ENCODE measurements at regions not wholly inside any gene's neighbourhood (a gene's known extent, or its start where the extent isn't known, plus 50 kb on each side); places are given as distances from the start of the nearest gene placed in this dataset.

DNA sequence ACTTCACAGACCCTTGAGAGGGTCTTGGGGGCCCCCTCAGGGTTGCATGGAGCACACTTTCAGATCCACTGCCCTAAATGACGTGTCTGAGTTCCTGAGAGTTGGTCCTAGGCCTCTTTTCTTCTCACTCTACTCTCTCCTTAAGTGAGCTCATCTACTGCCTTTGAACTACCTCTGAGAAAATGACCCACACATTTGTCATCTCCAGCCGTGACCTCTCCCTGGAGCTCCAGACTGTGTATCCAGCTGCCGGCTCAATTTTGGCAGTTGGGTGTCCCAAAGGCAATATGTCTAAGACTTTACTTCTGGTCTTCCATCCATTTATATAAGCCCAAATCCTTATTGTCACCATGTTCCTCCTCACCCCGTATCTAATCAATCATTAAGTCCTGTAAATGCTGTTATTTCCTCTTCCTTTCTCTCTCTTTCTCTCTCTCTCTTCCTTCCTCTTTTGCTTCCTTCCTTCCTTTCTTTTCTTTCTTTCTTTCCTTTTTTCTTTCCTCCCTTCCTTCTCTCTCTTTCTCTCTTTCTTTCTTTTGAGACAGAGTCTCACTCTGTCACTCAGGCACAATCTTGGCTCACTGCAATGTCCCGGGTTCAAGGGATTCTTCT lies 51.2 kb upstream of the HSPA9 start:
- ChIA-PET CTCF (no interaction called here), POLR2A (no interaction called here)
- no peak for DNase-seq (ENCODE audit: extremely low spot score)
- no peak for TF ChIP-seq ELF4 (IDR thresholded peaks at IDR 0.05)
- TF ChIP-seq, protein P1, sequence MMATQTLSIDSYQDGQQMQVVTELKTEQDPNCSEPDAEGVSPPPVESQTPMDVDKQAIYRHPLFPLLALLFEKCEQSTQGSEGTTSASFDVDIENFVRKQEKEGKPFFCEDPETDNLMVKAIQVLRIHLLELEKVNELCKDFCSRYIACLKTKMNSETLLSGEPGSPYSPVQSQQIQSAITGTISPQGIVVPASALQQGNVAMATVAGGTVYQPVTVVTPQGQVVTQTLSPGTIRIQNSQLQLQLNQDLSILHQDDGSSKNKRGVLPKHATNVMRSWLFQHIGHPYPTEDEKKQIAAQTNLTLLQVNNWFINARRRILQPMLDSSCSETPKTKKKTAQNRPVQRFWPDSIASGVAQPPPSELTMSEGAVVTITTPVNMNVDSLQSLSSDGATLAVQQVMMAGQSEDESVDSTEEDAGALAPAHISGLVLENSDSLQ (IDR thresholded peaks at IDR 0.05), result no peak
- no peak for TF ChIP-seq ZNF384 (IDR thresholded peaks at IDR 0.05)
- TF ChIP-seq BHLHE40 (IDR thresholded peaks at IDR 0.05; ENCODE audit: borderline replicate concordance), result no peak
- TF ChIP-seq ARNT (IDR thresholded peaks at IDR 0.05), result no peak
- TF ChIP-seq LEF1 (IDR thresholded peaks at IDR 0.05; ENCODE audit: borderline replicate concordance), result no peak
- no peak for TF ChIP-seq NFRKB (IDR thresholded peaks at IDR 0.05)
- TF ChIP-seq TARDBP (IDR thresholded peaks at IDR 0.05), result no peak
- no peak for TF ChIP-seq SUZ12 (IDR thresholded peaks at IDR 0.05)
- no peak for TF ChIP-seq HDGF (IDR thresholded peaks at IDR 0.05; ENCODE audit: borderline replicate concordance)
- no peak for TF ChIP-seq L3MBTL2 (conservative IDR thresholded peaks at IDR 0.05)
- TF ChIP-seq CTBP1 (IDR thresholded peaks at IDR 0.05; ENCODE audit: borderline replicate concordance), result no peak
- no peak for TF ChIP-seq FOXM1 (IDR thresholded peaks at IDR 0.05; ENCODE audit: borderline replicate concordance)
- TF ChIP-seq FOXK2 (IDR thresholded peaks at IDR 0.05), result no peak
- TF ChIP-seq FOXA1 (IDR thresholded peaks at IDR 0.05), result no peak
- no peak for TF ChIP-seq SP1 (IDR thresholded peaks at IDR 0.05)

DNA sequence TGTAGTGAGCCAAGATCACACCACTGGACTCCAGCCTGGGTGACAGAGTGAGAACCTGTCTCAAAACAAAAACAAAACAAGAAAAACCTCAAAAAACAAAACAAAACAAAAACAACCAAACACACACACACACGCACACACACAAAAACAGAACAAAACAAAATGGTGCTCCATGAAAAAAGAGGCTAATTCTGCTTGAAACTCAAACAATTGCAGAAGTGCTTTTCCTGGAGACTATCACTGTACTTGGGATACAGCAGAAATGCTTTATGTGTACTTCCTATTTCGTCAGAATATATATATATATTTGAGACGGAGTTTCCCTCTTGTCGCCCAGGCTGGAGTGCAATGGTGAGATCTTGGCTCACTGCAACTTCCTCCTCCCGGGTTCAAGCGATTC lies 49.9 kb upstream of the HSPA9 start:
- ChIA-PET POLR2A (no interaction called here), CTCF (no interaction called here)
- DNase-seq (ENCODE audit: extremely low spot score), result no peak
- TF ChIP-seq TARDBP (IDR thresholded peaks at IDR 0.05) (no peak), SUZ12 (IDR thresholded peaks at IDR 0.05) (no peak), L3MBTL2 (conservative IDR thresholded peaks at IDR 0.05) (no peak), FOXA1 (IDR thresholded peaks at IDR 0.05) (no peak), LEF1 (IDR thresholded peaks at IDR 0.05; ENCODE audit: borderline replicate concordance) (no peak), BHLHE40 (IDR thresholded peaks at IDR 0.05; ENCODE audit: borderline replicate concordance) (no peak), SP1 (IDR thresholded peaks at IDR 0.05) (no peak), FOXK2 (IDR thresholded peaks at IDR 0.05) (no peak), ZNF384 (IDR thresholded peaks at IDR 0.05) (no peak), ELF4 (IDR thresholded peaks at IDR 0.05) (no peak), CTBP1 (IDR thresholded peaks at IDR 0.05; ENCODE audit: borderline replicate concordance) (no peak), HDGF (IDR thresholded peaks at IDR 0.05; ENCODE audit: borderline replicate concordance) (no peak), FOXM1 (IDR thresholded peaks at IDR 0.05; ENCODE audit: borderline replicate concordance) (no peak), ARNT (IDR thresholded peaks at IDR 0.05) (no peak), NFRKB (IDR thresholded peaks at IDR 0.05) (no peak)
- TF ChIP-seq, protein P1 (IDR thresholded peaks at IDR 0.05), result no peak

Data from HEK293T (cell line).